GM13977 (cell line): ENCODE measurements at regions not wholly inside any gene's neighbourhood (a gene's known extent, or its start where the extent isn't known, plus 50 kb on each side); places are given as distances from the start of the nearest gene placed in this dataset.
"Not testable (repeated sequence)": the region's sequence is repeated elsewhere in the genome, so short reads cannot be mapped to it uniquely, and the experiment has no call there.

Source experiments
- DNase-seq: peaks from one replicate; pipeline ENCODE4 v3.0.0; 2012; ENCODE audit warnings: low spot score
- CTCF ChIP-seq: IDR thresholded peaks from 2 replicates; pipeline ENCODE4 v1.5.1; 2012; ENCODE audit warnings: mild to moderate bottlenecking, control low read depth; ENCODE audit not compliant: insufficient read depth; ENCODE audit errors: extremely low read depth, missing control alignments
- in situ Hi-C: fragments of 300-500 bp; cut with MboI; formaldehyde crosslinking; loops from one replicate; pipeline ENCODE4 v1.12.0; 2022; ENCODE audit warnings: low sequenced_read_pairs, low pct_unique_long_range_greater_than_20kb, mixed read lengths, inconsistent platforms; ENCODE audit not compliant: unreplicated experiment

DNA sequence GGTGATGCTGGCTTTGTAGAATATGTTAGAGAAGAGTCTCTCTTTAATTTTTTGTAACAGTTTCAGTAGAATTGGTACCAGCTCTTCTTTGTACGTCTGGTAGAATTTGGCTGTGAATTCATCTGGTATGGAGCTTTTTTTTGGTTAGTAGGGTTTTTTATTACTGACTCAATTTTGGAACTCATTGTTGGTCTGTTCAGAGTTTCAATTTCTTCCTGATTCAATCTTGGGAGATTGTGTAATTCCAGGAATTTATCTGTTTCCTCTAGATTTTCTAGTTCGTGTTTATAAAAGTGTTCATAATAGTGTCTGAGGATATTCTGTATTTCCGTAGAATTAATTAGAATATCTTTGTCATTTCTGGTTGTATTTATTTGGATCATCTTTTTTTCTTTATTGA is 943.5 kb downstream of the TRIB2 start:
- no peak for DNase-seq
- TF ChIP-seq CTCF = no peak
- in situ Hi-C loops = no loop called here

- no peak for TF ChIP-seq CTCF
- DNase-seq = no peak
- in situ Hi-C loops = no loop called here
Observed at GRCh38 chr2:13662055-13662454, 945.3 kb downstream of the TRIB2 start.

- DNase-seq = peak; percentile 4
- in situ Hi-C loops = no loop called here
Observed at GRCh38 chr2:13666582-13667414, 950.1 kb downstream of the TRIB2 start.

GRCh38 chr2:13667415-13667757 is 950.6 kb downstream of the TRIB2 start:
- no peak for DNase-seq
- in situ Hi-C loops = no loop called here
- no peak for TF ChIP-seq CTCF

More at GRCh38 chr2:13666582-13667414, 950.1 kb downstream of the TRIB2 start:
- no peak for TF ChIP-seq CTCF

DNA sequence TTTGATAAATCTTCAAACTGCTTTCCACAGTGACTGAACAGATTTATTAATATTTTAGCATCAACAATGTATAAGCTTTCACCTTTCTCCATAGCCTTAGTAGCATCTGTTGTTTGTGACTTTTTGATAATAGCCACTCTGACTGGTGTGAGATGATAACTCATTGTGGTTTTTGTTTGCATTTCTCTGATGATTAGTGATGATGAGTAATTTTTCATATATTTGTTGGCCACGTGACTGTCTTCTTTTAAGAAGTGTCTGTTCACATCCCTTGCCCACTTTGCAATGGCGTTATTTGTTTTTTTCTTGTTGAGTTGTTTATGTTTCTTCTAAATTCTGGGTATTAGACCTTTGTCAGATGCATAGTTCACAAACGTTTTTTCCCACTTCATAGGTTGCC is 952.9 kb downstream of the TRIB2 start:
- no peak for DNase-seq
- no peak for TF ChIP-seq CTCF
- in situ Hi-C loops = no loop called here

- in situ Hi-C loops = not testable (repeated sequence)
Observed at GRCh38 chr2:13673821-13674220, 957.1 kb downstream of the TRIB2 start.

GRCh38 chr2:13676269-13676668 is 956.2 kb upstream of the LRATD1 start:
- no peak for DNase-seq
- no peak for TF ChIP-seq CTCF
- in situ Hi-C loops = no loop called here

More at GRCh38 chr2:13673821-13674220, 957.1 kb downstream of the TRIB2 start:
- not testable (repeated sequence) for DNase-seq
